ENCODE measurements at regions not wholly inside any gene's neighbourhood (a gene's known extent, or its start where the extent isn't known, plus 50 kb on each side); places are given as distances from the start of the nearest gene placed in this dataset.

- TF ChIP-seq, protein P1, sequence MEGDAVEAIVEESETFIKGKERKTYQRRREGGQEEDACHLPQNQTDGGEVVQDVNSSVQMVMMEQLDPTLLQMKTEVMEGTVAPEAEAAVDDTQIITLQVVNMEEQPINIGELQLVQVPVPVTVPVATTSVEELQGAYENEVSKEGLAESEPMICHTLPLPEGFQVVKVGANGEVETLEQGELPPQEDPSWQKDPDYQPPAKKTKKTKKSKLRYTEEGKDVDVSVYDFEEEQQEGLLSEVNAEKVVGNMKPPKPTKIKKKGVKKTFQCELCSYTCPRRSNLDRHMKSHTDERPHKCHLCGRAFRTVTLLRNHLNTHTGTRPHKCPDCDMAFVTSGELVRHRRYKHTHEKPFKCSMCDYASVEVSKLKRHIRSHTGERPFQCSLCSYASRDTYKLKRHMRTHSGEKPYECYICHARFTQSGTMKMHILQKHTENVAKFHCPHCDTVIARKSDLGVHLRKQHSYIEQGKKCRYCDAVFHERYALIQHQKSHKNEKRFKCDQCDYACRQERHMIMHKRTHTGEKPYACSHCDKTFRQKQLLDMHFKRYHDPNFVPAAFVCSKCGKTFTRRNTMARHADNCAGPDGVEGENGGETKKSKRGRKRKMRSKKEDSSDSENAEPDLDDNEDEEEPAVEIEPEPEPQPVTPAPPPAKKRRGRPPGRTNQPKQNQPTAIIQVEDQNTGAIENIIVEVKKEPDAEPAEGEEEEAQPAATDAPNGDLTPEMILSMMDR (IDR thresholded peaks at IDR 0.05; ENCODE audit: insufficient read depth, low read length, poor library complexity, severe bottlenecking), result no peak
- H3K4me3 ChIP-seq (replicated peaks; ENCODE audit: low read depth, low read length), result no peak overlapping the region
- DNase-seq (ENCODE audit: extremely low read depth, insufficient read length), result no peak
Measured at GRCh38 chr5:175813943-175814630, 57.3 kb upstream of the CPLX2 start.

DNA sequence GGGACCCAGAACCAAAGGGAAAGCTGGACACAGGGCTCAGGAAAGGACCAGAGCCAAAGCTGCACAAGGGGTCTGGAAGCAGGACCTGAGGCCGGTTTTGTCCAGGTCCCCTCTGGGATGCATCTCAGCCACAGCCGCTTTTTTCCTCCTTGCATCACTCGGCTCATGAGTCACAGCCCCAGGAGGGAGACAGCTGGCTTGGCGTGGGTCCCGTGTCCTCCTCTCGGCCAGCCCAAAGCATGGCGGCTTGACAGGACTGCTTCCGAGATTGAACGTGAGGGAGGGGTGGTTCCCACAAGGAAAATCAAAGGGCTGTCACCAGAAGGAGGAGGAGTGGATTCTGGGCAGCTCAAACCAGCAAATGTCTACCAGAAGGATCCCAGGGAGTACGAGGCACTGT, 56.7 kb upstream of the CPLX2 start:
- no peaks in the 10 kb centered on the region for H3K27me3 ChIP-seq (replicated peaks; ENCODE audit: control insufficient read depth, insufficient read depth, low read length)
- H3K36me3 ChIP-seq (ENCODE audit: control insufficient read depth, insufficient read depth, low read length), result no peaks in the 10 kb centered on the region
- no peak overlapping the region for H3K4me3 ChIP-seq (replicated peaks; ENCODE audit: low read depth, low read length)
- no peak for DNase-seq (ENCODE audit: extremely low read depth, insufficient read length)
- TF ChIP-seq, protein P1 (IDR thresholded peaks at IDR 0.05; ENCODE audit: insufficient read depth, low read length, poor library complexity, severe bottlenecking), result no peak

More at GRCh38 chr5:175813943-175814630, 57.3 kb upstream of the CPLX2 start:
- Histone ChIP-seq H3K36me3 (ENCODE audit: control insufficient read depth, insufficient read depth, low read length) (no peaks in the 10 kb centered on the region), H3K27me3 (replicated peaks; ENCODE audit: control insufficient read depth, insufficient read depth, low read length) (no peaks in the 10 kb centered on the region)

- Histone ChIP-seq H3K36me3 (ENCODE audit: control insufficient read depth, insufficient read depth, low read length) (no peaks in the 10 kb centered on the region), H3K27me3 (replicated peaks; ENCODE audit: control insufficient read depth, insufficient read depth, low read length) (no peaks in the 10 kb centered on the region), H3K4me3 (replicated peaks; ENCODE audit: low read depth, low read length) (no peak overlapping the region)
- no peak for DNase-seq (ENCODE audit: extremely low read depth, insufficient read length)
- TF ChIP-seq, protein P1 (IDR thresholded peaks at IDR 0.05; ENCODE audit: insufficient read depth, low read length, poor library complexity, severe bottlenecking), result no peak
Measured at GRCh38 chr5:175815126-175815913, 56.1 kb upstream of the CPLX2 start.

GRCh38 chr5:175816348-175816747, 55.0 kb upstream of the CPLX2 start:
- DNase-seq (ENCODE audit: extremely low read depth, insufficient read length), result no peak
- TF ChIP-seq, protein P1 (IDR thresholded peaks at IDR 0.05; ENCODE audit: insufficient read depth, low read length, poor library complexity, severe bottlenecking), result no peak
- H3K27me3 ChIP-seq (replicated peaks; ENCODE audit: control insufficient read depth, insufficient read depth, low read length), result no peaks in the 10 kb centered on the region
- no peaks in the 10 kb centered on the region for H3K36me3 ChIP-seq (ENCODE audit: control insufficient read depth, insufficient read depth, low read length)
- H3K4me3 ChIP-seq (replicated peaks; ENCODE audit: low read depth, low read length), result no peak overlapping the region

- TF ChIP-seq, protein P1 (IDR thresholded peaks at IDR 0.05; ENCODE audit: insufficient read depth, low read length, poor library complexity, severe bottlenecking), result no peak
- no peak for DNase-seq (ENCODE audit: extremely low read depth, insufficient read length)
- Histone ChIP-seq H3K27me3 (replicated peaks; ENCODE audit: control insufficient read depth, insufficient read depth, low read length) (no peaks in the 10 kb centered on the region), H3K36me3 (ENCODE audit: control insufficient read depth, insufficient read depth, low read length) (no peaks in the 10 kb centered on the region), H3K4me3 (replicated peaks; ENCODE audit: low read depth, low read length) (no peak overlapping the region)
Measured at GRCh38 chr5:175819090-175819425, 52.3 kb upstream of the CPLX2 start.

Measured in GM06990 (cell line).